ENCODE measurements at regions not wholly inside any gene's neighbourhood (a gene's known extent, or its start where the extent isn't known, plus 50 kb on each side); places are given as distances from the start of the nearest gene placed in this dataset.

DNA sequence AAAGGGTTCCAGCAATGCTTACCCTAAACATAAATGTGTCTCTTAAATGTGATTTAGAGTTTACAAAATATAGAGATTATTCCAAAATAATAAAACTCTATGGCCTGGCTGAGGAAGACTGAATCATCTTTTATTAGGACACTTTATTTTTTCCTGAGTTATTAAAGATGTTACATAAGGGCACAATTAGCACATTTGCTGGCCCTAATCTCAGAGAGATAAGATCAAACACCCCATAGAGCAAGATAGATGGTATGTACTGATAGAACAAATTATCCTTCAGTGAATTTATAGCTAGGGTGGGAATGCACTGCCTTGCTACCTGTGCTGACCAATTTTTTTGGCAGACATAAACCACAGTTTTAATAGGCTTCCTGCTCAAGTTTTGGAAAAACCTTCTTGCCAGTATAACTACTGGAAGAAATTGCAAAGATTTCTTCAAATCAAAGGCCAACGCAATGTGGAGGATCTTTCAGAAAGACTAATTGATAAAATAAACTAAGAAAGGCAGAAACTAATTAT is 367.1 kb upstream of the MPDZ start:
- no peak overlapping the region for H3K4me3 ChIP-seq (ENCODE audit: low read depth, low read length)
- TF ChIP-seq, protein P1, sequence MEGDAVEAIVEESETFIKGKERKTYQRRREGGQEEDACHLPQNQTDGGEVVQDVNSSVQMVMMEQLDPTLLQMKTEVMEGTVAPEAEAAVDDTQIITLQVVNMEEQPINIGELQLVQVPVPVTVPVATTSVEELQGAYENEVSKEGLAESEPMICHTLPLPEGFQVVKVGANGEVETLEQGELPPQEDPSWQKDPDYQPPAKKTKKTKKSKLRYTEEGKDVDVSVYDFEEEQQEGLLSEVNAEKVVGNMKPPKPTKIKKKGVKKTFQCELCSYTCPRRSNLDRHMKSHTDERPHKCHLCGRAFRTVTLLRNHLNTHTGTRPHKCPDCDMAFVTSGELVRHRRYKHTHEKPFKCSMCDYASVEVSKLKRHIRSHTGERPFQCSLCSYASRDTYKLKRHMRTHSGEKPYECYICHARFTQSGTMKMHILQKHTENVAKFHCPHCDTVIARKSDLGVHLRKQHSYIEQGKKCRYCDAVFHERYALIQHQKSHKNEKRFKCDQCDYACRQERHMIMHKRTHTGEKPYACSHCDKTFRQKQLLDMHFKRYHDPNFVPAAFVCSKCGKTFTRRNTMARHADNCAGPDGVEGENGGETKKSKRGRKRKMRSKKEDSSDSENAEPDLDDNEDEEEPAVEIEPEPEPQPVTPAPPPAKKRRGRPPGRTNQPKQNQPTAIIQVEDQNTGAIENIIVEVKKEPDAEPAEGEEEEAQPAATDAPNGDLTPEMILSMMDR (IDR thresholded peaks at IDR 0.05; ENCODE audit: low read depth, low read length), result no peak

GRCh38 chr9:13645557-13645956 is 366.1 kb upstream of the MPDZ start:
- H3K4me3 ChIP-seq (ENCODE audit: low read depth, low read length), result no peak overlapping the region
- TF ChIP-seq, protein P1 (IDR thresholded peaks at IDR 0.05; ENCODE audit: low read depth, low read length), result no peak

DNA sequence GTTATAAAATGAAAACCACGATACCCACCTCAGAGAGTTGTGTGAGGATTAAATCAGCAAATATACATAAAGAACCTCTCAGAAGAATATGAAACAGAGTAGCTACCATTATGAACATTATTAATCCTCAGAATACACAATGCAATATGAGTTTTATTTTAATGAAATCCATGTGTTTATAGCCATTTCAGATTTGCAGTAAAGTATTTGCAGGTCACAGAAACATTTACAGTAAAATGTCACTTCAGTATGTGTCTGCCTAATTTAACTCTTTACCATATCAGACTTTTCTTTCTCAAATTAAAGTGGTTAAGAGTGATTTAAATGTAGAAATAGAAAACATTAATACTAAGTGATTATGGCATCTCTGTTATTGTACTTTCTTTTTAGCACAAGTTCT is 365.2 kb upstream of the MPDZ start:
- H3K4me3 ChIP-seq (ENCODE audit: low read depth, low read length), result no peak overlapping the region
- TF ChIP-seq, protein P1 (IDR thresholded peaks at IDR 0.05; ENCODE audit: low read depth, low read length), result no peak

GRCh38 chr9:13642646-13643045 is 363.2 kb upstream of the MPDZ start:
- no peak overlapping the region for H3K4me3 ChIP-seq (ENCODE audit: low read depth, low read length)
- TF ChIP-seq, protein P1 (IDR thresholded peaks at IDR 0.05; ENCODE audit: low read depth, low read length), result no peak

DNA sequence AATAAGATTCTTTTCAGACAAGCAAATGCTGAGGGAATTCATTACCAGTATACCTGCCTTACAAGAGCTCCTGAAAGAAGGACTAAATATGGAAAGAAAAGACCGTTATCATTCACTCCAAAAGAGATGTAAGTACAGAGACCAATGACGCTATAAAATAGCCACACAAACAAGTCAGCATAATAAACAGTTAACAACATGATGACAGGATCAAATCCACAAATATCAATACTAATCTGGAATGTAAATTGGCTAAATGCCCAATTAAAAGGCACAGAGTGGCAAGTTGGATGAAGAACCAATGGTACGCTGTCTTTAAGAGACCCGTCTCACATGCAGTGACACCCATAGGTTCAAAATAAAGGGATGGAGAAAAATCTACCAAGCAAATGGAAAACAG is 349.6 kb upstream of the MPDZ start:
- H3K4me3 ChIP-seq (ENCODE audit: low read depth, low read length), result no peak overlapping the region

DNA sequence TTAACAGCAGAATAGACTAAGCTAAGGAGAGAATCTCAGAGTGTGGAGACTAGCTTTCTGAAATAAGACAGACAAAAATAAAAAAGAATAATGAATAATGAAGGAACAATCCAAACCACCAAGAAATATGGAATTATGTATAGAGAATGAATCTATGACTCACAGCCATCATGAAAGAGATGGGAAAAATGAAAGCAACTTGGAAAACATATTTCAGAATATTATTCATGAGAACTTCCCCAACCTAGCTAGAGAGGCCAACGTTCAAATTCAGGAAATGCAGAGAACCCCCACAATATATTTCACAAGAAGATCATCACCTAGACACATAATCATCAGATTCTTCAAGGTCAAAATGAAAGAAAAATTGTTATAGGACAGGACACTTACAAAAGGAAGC is 349.0 kb upstream of the MPDZ start:
- no peak overlapping the region for H3K4me3 ChIP-seq (ENCODE audit: low read depth, low read length)
- TF ChIP-seq, protein P1 (IDR thresholded peaks at IDR 0.05; ENCODE audit: low read depth, low read length), result no peak

More for the DNA sequence above, 349.6 kb upstream of the MPDZ start:
- TF ChIP-seq, protein P1 (IDR thresholded peaks at IDR 0.05; ENCODE audit: low read depth, low read length), result no peak

GRCh38 chr9:13627502-13627901 is 348.0 kb upstream of the MPDZ start:
- no peak overlapping the region for H3K4me3 ChIP-seq (ENCODE audit: low read depth, low read length)
- TF ChIP-seq, protein P1 (IDR thresholded peaks at IDR 0.05; ENCODE audit: low read depth, low read length), result no peak

Measured in WI38 (cell line).